NOMO-1 (cell line): ENCODE measurements at regions not wholly inside any gene's neighbourhood (a gene's known extent, or its start where the extent isn't known, plus 50 kb on each side); places are given as distances from the start of the nearest gene placed in this dataset.
"Not testable (repeated sequence)": the region's sequence is repeated elsewhere in the genome, so short reads cannot be mapped to it uniquely, and the experiment has no call there.

Experiments used
- DNase-seq, 2 experiments: peaks; one replicate each; lab custom pipeline; 2025; ENCODE audit not compliant: unreplicated experiment in 2 of 2; lab: John Stamatoyannopoulos, UW

GRCh38 chr11:23134627-23135026, 274.4 kb upstream of the CCDC179 start:
- DNase-seq: no peak

GRCh38 chr11:23138761-23139160, 278.5 kb upstream of the CCDC179 start:
- no peak for DNase-seq

- DNase-seq: no peak
These were observed 282.7 kb upstream of the CCDC179 start for GRCh38 chr11:23143022-23143421.

GRCh38 chr11:23151819-23152218, 291.5 kb upstream of the CCDC179 start:
- DNase-seq: no peak

- no peak for DNase-seq
These were observed 295.2 kb upstream of the CCDC179 start for GRCh38 chr11:23155503-23155902.

- DNase-seq: no peak
These were observed 303.7 kb upstream of the CCDC179 start for GRCh38 chr11:23164022-23164421.

- DNase-seq: no peak
These were observed 306.1 kb upstream of the CCDC179 start for GRCh38 chr11:23166376-23166775.

GRCh38 chr11:23179609-23180008, 319.3 kb upstream of the CCDC179 start:
- no peak for DNase-seq

GRCh38 chr11:23181022-23181807, 320.9 kb upstream of the CCDC179 start:
- no peak for DNase-seq

- no peak for DNase-seq
These were observed 332.0 kb upstream of the CCDC179 start for GRCh38 chr11:23192256-23192655.

- DNase-seq: no peak
These were observed 341.8 kb upstream of the CCDC179 start for GRCh38 chr11:23201936-23202522.

GRCh38 chr11:23202611-23203010, 342.3 kb upstream of the CCDC179 start:
- DNase-seq: no peak

- DNase-seq: no peak
These were observed 345.0 kb upstream of the CCDC179 start for GRCh38 chr11:23205156-23205871.

- no peak for DNase-seq
These were observed 346.6 kb upstream of the CCDC179 start for GRCh38 chr11:23206741-23207336.

GRCh38 chr11:23211221-23211620, 350.9 kb upstream of the CCDC179 start:
- no peak for DNase-seq

GRCh38 chr11:23212807-23213206, 352.5 kb upstream of the CCDC179 start:
- DNase-seq: no peak

GRCh38 chr11:23217072-23217471, 356.8 kb upstream of the CCDC179 start:
- DNase-seq: no peak

- DNase-seq: not testable (repeated sequence)
These were observed 359.8 kb upstream of the CCDC179 start for GRCh38 chr11:23220086-23220485.

GRCh38 chr11:23221366-23221765, 361.1 kb upstream of the CCDC179 start:
- no peak for DNase-seq

- DNase-seq: no peak
These were observed 366.2 kb upstream of the CCDC179 start for GRCh38 chr11:23226331-23227077.

- no peak for DNase-seq
These were observed 366.8 kb upstream of the CCDC179 start for GRCh38 chr11:23227078-23227445.
